GM06990 (cell line): ENCODE measurements at regions not wholly inside any gene's neighbourhood (a gene's known extent, or its start where the extent isn't known, plus 50 kb on each side); places are given as distances from the start of the nearest gene placed in this dataset.

Source experiments
- DNase-seq: peaks from one replicate; pipeline ENCODE4 v3.0.0-alpha.2; 2011; ENCODE audit not compliant: insufficient read length; ENCODE audit errors: extremely low read depth
- H3K27me3 ChIP-seq: replicated peaks from 2 replicates; pipeline ENCODE4 v1.6.0; 2011; ENCODE audit warnings: low read length; ENCODE audit not compliant: control insufficient read depth, insufficient read depth
- H3K36me3 ChIP-seq: 2 replicates; pipeline ENCODE4 v1.5.1; 2011; ENCODE audit warnings: low read length; ENCODE audit not compliant: control insufficient read depth, insufficient read depth
- H3K4me3 ChIP-seq: replicated peaks from 2 replicates; pipeline ENCODE4 v1.5.1; 2011; ENCODE audit warnings: low read depth, mild to moderate bottlenecking, control low read depth, low read length
- TF ChIP-seq, protein P1 (sequence below): IDR thresholded peaks from 2 replicates; pipeline ENCODE4 v1.5.1; 2011; ENCODE audit warnings: low read length, control low read depth, mild to moderate bottlenecking, inconsistent platforms; ENCODE audit not compliant: insufficient read depth, poor library complexity, severe bottlenecking

DNA sequence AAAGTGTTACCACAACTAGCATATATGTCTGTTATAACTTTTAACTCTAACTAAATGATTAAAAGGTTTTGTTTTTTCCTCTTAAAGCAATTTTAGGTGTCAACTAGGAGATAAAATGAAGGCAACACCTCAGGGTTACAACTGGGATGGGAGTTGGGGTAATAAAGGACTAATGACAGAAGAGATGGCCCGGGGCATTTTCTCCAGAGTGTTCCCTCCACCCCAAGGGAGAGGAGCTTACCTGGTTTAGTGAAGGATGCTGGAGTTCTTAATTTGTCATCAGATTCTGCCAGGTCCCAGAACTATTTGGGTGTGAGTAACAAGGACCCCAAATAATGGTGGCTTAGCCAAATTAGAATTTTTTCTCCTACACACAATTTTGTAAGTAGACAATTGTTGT, 260.3 kb downstream of the CD109 start:
- no peaks in the 10 kb centered on the region for H3K27me3 ChIP-seq
- DNase-seq, result no peak
- TF ChIP-seq, protein P1, sequence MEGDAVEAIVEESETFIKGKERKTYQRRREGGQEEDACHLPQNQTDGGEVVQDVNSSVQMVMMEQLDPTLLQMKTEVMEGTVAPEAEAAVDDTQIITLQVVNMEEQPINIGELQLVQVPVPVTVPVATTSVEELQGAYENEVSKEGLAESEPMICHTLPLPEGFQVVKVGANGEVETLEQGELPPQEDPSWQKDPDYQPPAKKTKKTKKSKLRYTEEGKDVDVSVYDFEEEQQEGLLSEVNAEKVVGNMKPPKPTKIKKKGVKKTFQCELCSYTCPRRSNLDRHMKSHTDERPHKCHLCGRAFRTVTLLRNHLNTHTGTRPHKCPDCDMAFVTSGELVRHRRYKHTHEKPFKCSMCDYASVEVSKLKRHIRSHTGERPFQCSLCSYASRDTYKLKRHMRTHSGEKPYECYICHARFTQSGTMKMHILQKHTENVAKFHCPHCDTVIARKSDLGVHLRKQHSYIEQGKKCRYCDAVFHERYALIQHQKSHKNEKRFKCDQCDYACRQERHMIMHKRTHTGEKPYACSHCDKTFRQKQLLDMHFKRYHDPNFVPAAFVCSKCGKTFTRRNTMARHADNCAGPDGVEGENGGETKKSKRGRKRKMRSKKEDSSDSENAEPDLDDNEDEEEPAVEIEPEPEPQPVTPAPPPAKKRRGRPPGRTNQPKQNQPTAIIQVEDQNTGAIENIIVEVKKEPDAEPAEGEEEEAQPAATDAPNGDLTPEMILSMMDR, result no peak
- no peak overlapping the region for H3K4me3 ChIP-seq
- H3K36me3 ChIP-seq, result no peaks in the 10 kb centered on the region

DNA sequence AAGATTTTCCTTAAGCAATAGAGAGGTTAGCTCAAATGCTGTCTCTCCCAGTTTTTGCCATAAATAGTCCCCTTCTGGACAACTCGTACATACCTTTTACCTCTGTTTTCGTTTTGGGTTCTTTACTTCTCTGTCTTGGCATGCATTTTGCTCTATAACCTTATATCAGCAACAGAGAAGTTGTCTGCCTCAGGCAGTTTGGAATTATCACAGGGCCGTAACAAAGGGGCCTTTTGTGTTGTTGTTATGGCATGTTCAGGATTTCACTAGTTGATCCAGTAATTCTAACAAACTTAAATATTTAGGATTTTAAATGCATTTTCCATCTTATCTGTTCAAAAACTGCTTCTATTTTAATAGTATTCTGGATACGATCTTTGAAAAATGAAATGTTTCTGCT, 259.8 kb downstream of the CD109 start:
- no peak for DNase-seq
- Histone ChIP-seq H3K4me3 (no peak overlapping the region), H3K36me3 (no peaks in the 10 kb centered on the region), H3K27me3 (no peaks in the 10 kb centered on the region)
- TF ChIP-seq, protein P1, result no peak

DNA sequence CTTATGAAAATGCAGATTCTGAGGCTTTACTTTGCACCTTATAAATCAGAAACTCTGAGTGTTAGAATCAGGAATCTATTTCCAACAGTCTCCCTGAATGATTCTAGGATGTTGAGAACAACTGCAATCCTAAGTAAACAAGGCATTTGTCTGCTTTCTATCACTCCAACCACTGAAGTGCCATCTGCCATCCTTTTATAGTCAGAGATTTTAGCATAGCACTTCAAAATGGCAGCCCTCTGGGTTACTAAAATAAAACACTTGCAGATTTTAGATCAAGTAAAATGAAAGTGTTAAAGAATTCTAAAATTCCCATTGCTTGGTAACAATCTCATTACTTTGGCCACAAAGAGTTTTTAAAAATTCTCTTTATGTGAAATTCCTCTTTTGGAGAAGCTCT, 258.9 kb downstream of the CD109 start:
- DNase-seq, result no peak
- Histone ChIP-seq H3K4me3 (no peak overlapping the region), H3K27me3 (no peaks in the 10 kb centered on the region), H3K36me3 (no peaks in the 10 kb centered on the region)
- TF ChIP-seq, protein P1, result no peak

DNA sequence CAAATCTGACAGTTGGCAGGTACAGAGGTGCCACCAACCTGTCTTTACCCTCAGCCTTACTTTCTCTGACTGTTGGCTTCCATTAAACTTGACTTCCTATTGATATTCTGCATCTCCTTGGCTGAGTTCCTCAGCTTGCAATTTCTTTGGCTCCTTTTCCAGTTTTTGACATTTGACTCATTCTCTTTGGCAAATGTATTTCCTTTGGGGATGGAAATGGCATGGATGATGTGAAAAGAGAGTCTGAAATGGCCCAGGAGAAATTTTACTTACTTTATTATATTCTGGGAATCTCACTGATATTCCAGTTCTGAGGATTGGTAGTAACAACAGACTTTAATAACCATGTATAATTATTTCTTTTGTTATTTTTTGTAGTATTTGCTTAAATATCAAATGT, 255.2 kb downstream of the CD109 start:
- TF ChIP-seq, protein P1, result no peak
- Histone ChIP-seq H3K4me3 (no peak overlapping the region), H3K27me3 (no peaks in the 10 kb centered on the region), H3K36me3 (no peaks in the 10 kb centered on the region)
- no peak for DNase-seq

DNA sequence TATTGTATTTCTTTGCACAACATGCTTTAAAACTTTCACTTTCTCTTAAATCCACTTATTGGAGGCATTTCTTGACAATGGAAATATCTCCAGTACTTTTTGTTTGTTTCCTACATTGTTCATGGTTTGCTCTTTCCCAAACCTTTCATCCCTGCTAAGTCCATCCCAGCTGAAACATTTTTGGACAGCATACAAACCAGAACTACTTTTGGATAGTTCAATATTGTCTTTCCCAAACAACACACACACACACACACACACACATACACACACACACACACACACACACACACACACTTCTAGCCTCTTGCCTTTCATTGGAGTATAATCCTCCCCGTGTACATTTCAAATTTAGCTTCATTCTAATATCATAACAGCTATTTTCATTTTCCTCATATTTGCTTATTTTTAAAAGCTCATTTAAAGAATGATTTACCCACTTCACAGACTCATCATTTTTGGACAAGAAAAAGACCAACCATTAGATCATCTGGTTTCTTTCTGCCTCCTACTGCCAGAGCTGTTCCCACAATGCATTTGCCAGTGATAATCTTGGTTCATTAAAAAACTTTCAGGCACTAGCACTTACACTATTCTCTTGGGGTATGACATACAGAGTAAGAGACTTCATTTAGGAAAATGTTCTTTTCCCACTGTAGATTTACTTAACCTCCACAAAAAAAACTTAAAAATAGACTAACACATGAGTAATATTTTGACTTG, 248.1 kb downstream of the CD109 start:
- TF ChIP-seq, protein P1, result no peak
- no peaks in the 10 kb centered on the region for H3K36me3 ChIP-seq
- H3K27me3 ChIP-seq, result no peaks in the 10 kb centered on the region
- DNase-seq, result no peak
- no peak overlapping the region for H3K4me3 ChIP-seq

DNA sequence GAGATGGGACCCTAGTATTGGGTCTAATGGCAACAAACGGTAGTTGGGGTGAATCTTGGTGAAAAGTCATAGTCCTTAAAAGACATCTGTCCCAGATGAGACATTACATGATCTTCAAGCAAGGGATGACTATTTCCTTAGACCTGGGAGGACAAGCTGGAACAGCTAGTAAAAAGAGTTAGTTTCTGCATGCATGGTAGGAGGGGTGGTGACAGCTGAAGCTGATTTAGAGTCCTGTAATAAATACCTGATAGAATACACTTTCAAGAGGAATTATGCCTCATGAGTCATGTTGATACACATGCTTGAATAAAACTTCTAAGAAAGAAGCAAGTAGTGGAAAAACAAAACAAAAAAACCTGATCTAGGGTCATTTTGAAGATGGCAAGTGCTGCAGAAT, 247.4 kb downstream of the CD109 start:
- DNase-seq, result no peak
- Histone ChIP-seq H3K27me3 (no peaks in the 10 kb centered on the region), H3K36me3 (no peaks in the 10 kb centered on the region), H3K4me3 (no peak overlapping the region)
- TF ChIP-seq, protein P1, result no peak
